Keratinocyte (primary cell): ENCODE measurements at regions not wholly inside any gene's neighbourhood (a gene's known extent, or its start where the extent isn't known, plus 50 kb on each side); places are given as distances from the start of the nearest gene placed in this dataset.

Experiments used
- DNase-seq: peaks from one replicate; pipeline ENCODE4 v3.0.0-alpha.2; 2011; ENCODE audit warnings: low read depth, missing footprints, low spot score
- FAIRE-seq: peaks from 2 replicates; lab custom pipeline; 2011; peaks lifted over from hg19 to GRCh38; lab: Jason Lieb, UNC
- H2AFZ ChIP-seq: 2 replicates; pipeline ENCODE4 v1.6.0; 2012; ENCODE audit warnings: low read length, control low read depth, inconsistent platforms; ENCODE audit not compliant: control insufficient read depth
- H3K27ac ChIP-seq: 2 replicates; pipeline ENCODE4 v1.5.1; 2011; ENCODE audit warnings: low read length; ENCODE audit not compliant: control insufficient read depth, insufficient read depth
- H3K27me3 ChIP-seq: 3 replicates; pipeline ENCODE4 v1.6.0; 2011; ENCODE audit warnings: low read length; ENCODE audit not compliant: control insufficient read depth, insufficient read depth; ENCODE audit errors: extremely low read depth
- H3K36me3 ChIP-seq, 2 experiments: 2 replicates in 1 of 2; 3 replicates in 1 of 2; pipeline ENCODE4 v1.5.1; 2011; ENCODE audit warnings: low read length in 2 of 2, mild to moderate bottlenecking in 1 of 2; ENCODE audit not compliant: control insufficient read depth in 2 of 2, insufficient read depth in 2 of 2; ENCODE audit errors: extremely low read depth in 1 of 2
- H3K4me1 ChIP-seq: 3 replicates; pipeline ENCODE4 v1.5.1; 2011; ENCODE audit warnings: low read length; ENCODE audit not compliant: control insufficient read depth, insufficient read depth; ENCODE audit errors: extremely low read depth
- H3K4me2 ChIP-seq: 3 replicates; pipeline ENCODE4 v1.6.0; 2011; ENCODE audit warnings: low read depth, low read length; ENCODE audit not compliant: control insufficient read depth, insufficient read depth; ENCODE audit errors: extremely low read depth
- H3K4me3 ChIP-seq, 3 experiments: fragments of 200-600 bp in 1 of 3; sonication (generic) in 1 of 3; 2 replicates in 2 of 3; 3 replicates in 1 of 3; pipeline ENCODE4 v1.5.1; 2011 to 2016; ENCODE audit warnings: low read length in 3 of 3, mild to moderate bottlenecking in 3 of 3, control low read depth in 2 of 3, inconsistent platforms in 1 of 3, low read depth in 1 of 3, mixed read lengths in 1 of 3, mixed run types in 1 of 3, moderate library complexity in 1 of 3; ENCODE audit not compliant: control insufficient read depth in 2 of 3, insufficient read depth in 2 of 3; ENCODE audit errors: extremely low read depth in 1 of 3
- H3K79me2 ChIP-seq: 2 replicates; pipeline ENCODE4 v1.6.0; 2012; ENCODE audit warnings: low read length; ENCODE audit not compliant: control insufficient read depth, insufficient read depth
- H3K9ac ChIP-seq: 3 replicates; pipeline ENCODE4 v1.6.0; 2011; ENCODE audit warnings: low read length; ENCODE audit not compliant: control insufficient read depth, insufficient read depth; ENCODE audit errors: extremely low read depth
- H3K9me1 ChIP-seq: 3 replicates; pipeline ENCODE4 v1.6.0; 2011; ENCODE audit warnings: low read length; ENCODE audit not compliant: control insufficient read depth, insufficient read depth; ENCODE audit errors: extremely low read depth
- H3K9me3 ChIP-seq: 2 replicates; pipeline ENCODE4 v1.5.1; 2012; ENCODE audit warnings: low read depth, low read length; ENCODE audit not compliant: control insufficient read depth
- H4K20me1 ChIP-seq: 3 replicates; pipeline ENCODE4 v1.6.0; 2011; ENCODE audit warnings: low read length; ENCODE audit not compliant: control insufficient read depth, insufficient read depth; ENCODE audit errors: extremely low read depth
- CTCF ChIP-seq, 3 experiments: IDR thresholded peaks in 1 of 3; conservative IDR thresholded peaks in 1 of 3; optimal IDR thresholded peaks in 1 of 3; 2 replicates in 2 of 3; 3 replicates in 1 of 3; pipeline versions ENCODE3 to v1.5.1; 2011; ENCODE audit warnings: low read length in 3 of 3, mild to moderate bottlenecking in 3 of 3, moderate library complexity in 2 of 3, control low read depth in 1 of 3, inconsistent platforms in 1 of 3; ENCODE audit not compliant: insufficient read depth in 2 of 3; ENCODE audit errors: extremely low read depth in 1 of 3
- EZH2 ChIP-seq: IDR thresholded peaks from one replicate; pipeline ENCODE4 v1.6.1; 2012; ENCODE audit warnings: inconsistent platforms, mild to moderate bottlenecking, low read length, moderate library complexity
- dilution Hi-C: fragments of 300-500 bp; cut with MboI; formaldehyde crosslinking; loops from one replicate; pipeline ENCODE4 v1.7.0; 2020; ENCODE audit warnings: low sequenced_read_pairs; ENCODE audit not compliant: extremely low pct_ligation_motif_present

- Histone ChIP-seq H3K79me2 (no peaks in the 10 kb centered on the region), H3K27ac (no peak overlapping the region), H3K9me3 (no peaks in the 10 kb centered on the region), H3K4me1 (no peaks in the 10 kb centered on the region), H2AFZ (no peak overlapping the region), H3K4me3 (no peak overlapping the region), H3K9me1 (no peaks in the 10 kb centered on the region), H3K4me2 (no peak overlapping the region), H3K9ac (no peak overlapping the region), H3K36me3 (no peaks in the 10 kb centered on the region), H3K27me3 (no peaks in the 10 kb centered on the region), H4K20me1 (no peaks in the 10 kb centered on the region)
- no peak for DNase-seq
- dilution Hi-C loops: no loop called here
- FAIRE-seq: no peak
- no peak for TF ChIP-seq CTCF (optimal IDR thresholded peaks at IDR 0.05 in 1 of 3, IDR thresholded peaks at IDR 0.05 in 1 of 3, conservative IDR thresholded peaks at IDR 0.05 in 1 of 3; ENCODE audit: extremely low read depth in 1 of 3, insufficient read depth in 2 of 3, low read length in 3 of 3)
Measured at GRCh38 chr11:90491466-90491865, 268.6 kb upstream of the CHORDC1 start.

- TF ChIP-seq CTCF (optimal IDR thresholded peaks at IDR 0.05 in 1 of 3, IDR thresholded peaks at IDR 0.05 in 1 of 3, conservative IDR thresholded peaks at IDR 0.05 in 1 of 3; ENCODE audit: extremely low read depth in 1 of 3, insufficient read depth in 2 of 3, low read length in 3 of 3) (peak in 2 of 3 experiments; percentile 58 to 62), EZH2 (no peak)
- H4K20me1 ChIP-seq: no peaks in the 10 kb centered on the region
- H3K79me2 ChIP-seq: no peaks in the 10 kb centered on the region
- no peak overlapping the region for H2AFZ ChIP-seq
- peak; percentile 66 for FAIRE-seq
- no peaks in the 10 kb centered on the region for H3K27me3 ChIP-seq
- no peaks in the 10 kb centered on the region for H3K36me3 ChIP-seq
- H3K4me3 ChIP-seq: no peak overlapping the region
- H3K9me1 ChIP-seq: no peaks in the 10 kb centered on the region
- H3K9ac ChIP-seq: no peak overlapping the region
- peak; percentile 41 for DNase-seq
- no peak overlapping the region for H3K4me2 ChIP-seq
- H3K9me3 ChIP-seq: no peaks in the 10 kb centered on the region
- dilution Hi-C loops: no loop called here
- peaks cover 8% of the 10 kb centered on the region for H3K4me1 ChIP-seq
- H3K27ac ChIP-seq: no peak overlapping the region
Measured at GRCh38 chr11:90476442-90477007, 253.7 kb upstream of the CHORDC1 start.
